Loucy (cell line): ENCODE measurements at regions not wholly inside any gene's neighbourhood (a gene's known extent, or its start where the extent isn't known, plus 50 kb on each side); places are given as distances from the start of the nearest gene placed in this dataset.
"Not testable (repeated sequence)": the region's sequence is repeated elsewhere in the genome, so short reads cannot be mapped to it uniquely, and the experiment has no call there.

Source experiments
- H2AFZ ChIP-seq: fragments of 200-600 bp; sonication (generic); 2 replicates; pipeline ENCODE4 v1.6.0; 2016; ENCODE audit warnings: antibody characterized with exemption, mild to moderate bottlenecking, low read length, moderate library complexity
- H3F3A ChIP-seq: fragments of 200-600 bp; 2 replicates; pipeline ENCODE4 v1.6.0; 2016; ENCODE audit warnings: antibody characterized with exemption, low read depth, mild to moderate bottlenecking
- H3K27me3 ChIP-seq: fragments of 200-600 bp; sonication (generic); 2 replicates; pipeline ENCODE4 v1.6.1; 2014; ENCODE audit warnings: low read length, mild to moderate bottlenecking; ENCODE audit not compliant: insufficient read depth, poor library complexity, severe bottlenecking
- H3K36me3 ChIP-seq: fragments of 200-600 bp; sonication (generic); 2 replicates; pipeline ENCODE4 v1.6.1; 2016; ENCODE audit warnings: low read length; ENCODE audit not compliant: insufficient read depth
- H3K4me1 ChIP-seq: fragments of 200-600 bp; sonication (generic); 2 replicates; pipeline ENCODE4 v1.5.1; 2014; ENCODE audit warnings: low read length, mild to moderate bottlenecking; ENCODE audit not compliant: insufficient read depth, poor library complexity, severe bottlenecking
- H3K4me2 ChIP-seq: fragments of 200-600 bp; sonication (generic); 2 replicates; pipeline ENCODE4 v1.6.0; 2014; ENCODE audit warnings: antibody characterized with exemption, low read length, low read depth, mild to moderate bottlenecking; ENCODE audit not compliant: poor library complexity, severe bottlenecking
- H3K4me3 ChIP-seq: fragments of 200-600 bp; sonication (generic); 2 replicates; pipeline ENCODE4 v1.5.1; 2014; ENCODE audit warnings: low read length, mild to moderate bottlenecking, mixed read lengths; ENCODE audit not compliant: poor library complexity, severe bottlenecking
- H3K79me2 ChIP-seq: fragments of 200-600 bp; sonication (generic); 2 replicates; pipeline ENCODE4 v1.6.1; 2014; ENCODE audit warnings: low read length; ENCODE audit not compliant: insufficient read depth
- H3K9ac ChIP-seq: fragments of 200-600 bp; sonication (generic); 2 replicates; pipeline ENCODE4 v1.6.0; 2014; ENCODE audit warnings: mild to moderate bottlenecking, low read depth, low read length, moderate library complexity; ENCODE audit not compliant: poor library complexity, severe bottlenecking
- H3K9me2 ChIP-seq: fragments of 200-600 bp; sonication (generic); replicated peaks from 2 replicates; pipeline ENCODE4 v1.6.1; 2016; ENCODE audit warnings: low read depth, low read length, mixed read lengths
- H3K9me3 ChIP-seq: fragments of 200-600 bp; sonication (generic); 2 replicates; pipeline ENCODE4 v1.6.1; 2014; ENCODE audit warnings: mild to moderate bottlenecking, antibody characterized with exemption, low read length, low read depth; ENCODE audit not compliant: insufficient read depth
- H4K20me1 ChIP-seq: fragments of 200-600 bp; sonication (generic); 2 replicates; pipeline ENCODE4 v1.6.0; 2014; ENCODE audit warnings: antibody characterized with exemption, low read length, mild to moderate bottlenecking; ENCODE audit not compliant: insufficient read depth, poor library complexity, severe bottlenecking
- EZH2phosphoT487 ChIP-seq: fragments of 200-600 bp; IDR thresholded peaks from 2 replicates; pipeline ENCODE4 v1.6.1; 2018; ENCODE audit warnings: antibody characterized with exemption, mild to moderate bottlenecking, moderate library complexity, borderline replicate concordance
- TF ChIP-seq, protein P1 (sequence below): fragments of 200-600 bp; sonication (generic); conservative IDR thresholded peaks from 2 replicates; pipeline ENCODE4 v1.5.1; 2014; ENCODE audit warnings: mild to moderate bottlenecking, antibody characterized with exemption, low read length

DNA sequence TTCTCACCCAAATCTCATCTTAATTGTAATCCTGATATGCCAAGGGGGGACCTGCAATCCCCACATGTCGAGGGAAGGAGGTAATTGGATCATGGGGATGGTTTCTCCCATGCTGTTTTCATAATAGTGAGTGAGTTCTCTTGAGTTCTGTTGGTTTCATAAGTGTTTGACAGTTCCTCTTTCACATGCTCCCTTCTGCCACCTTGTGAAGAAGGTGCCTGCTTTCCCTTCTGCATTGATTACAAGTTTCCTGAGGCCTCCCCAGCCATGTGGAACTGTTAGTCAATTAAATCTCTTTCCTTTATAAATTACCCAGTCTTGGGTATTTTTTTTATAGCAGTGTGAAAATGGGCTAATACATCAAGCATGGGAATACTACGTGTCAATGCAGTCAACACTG lies 925.0 kb upstream of the MAN1A1 start:
- no peak for TF ChIP-seq EZH2phosphoT487
- TF ChIP-seq, protein P1, sequence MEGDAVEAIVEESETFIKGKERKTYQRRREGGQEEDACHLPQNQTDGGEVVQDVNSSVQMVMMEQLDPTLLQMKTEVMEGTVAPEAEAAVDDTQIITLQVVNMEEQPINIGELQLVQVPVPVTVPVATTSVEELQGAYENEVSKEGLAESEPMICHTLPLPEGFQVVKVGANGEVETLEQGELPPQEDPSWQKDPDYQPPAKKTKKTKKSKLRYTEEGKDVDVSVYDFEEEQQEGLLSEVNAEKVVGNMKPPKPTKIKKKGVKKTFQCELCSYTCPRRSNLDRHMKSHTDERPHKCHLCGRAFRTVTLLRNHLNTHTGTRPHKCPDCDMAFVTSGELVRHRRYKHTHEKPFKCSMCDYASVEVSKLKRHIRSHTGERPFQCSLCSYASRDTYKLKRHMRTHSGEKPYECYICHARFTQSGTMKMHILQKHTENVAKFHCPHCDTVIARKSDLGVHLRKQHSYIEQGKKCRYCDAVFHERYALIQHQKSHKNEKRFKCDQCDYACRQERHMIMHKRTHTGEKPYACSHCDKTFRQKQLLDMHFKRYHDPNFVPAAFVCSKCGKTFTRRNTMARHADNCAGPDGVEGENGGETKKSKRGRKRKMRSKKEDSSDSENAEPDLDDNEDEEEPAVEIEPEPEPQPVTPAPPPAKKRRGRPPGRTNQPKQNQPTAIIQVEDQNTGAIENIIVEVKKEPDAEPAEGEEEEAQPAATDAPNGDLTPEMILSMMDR, result no peak
- H3K9me3 ChIP-seq, result no peaks in the 10 kb centered on the region
- H4K20me1 ChIP-seq, result no peaks in the 10 kb centered on the region
- H2AFZ ChIP-seq, result no peak overlapping the region
- H3K4me1 ChIP-seq, result no peaks in the 10 kb centered on the region
- no peak overlapping the region for H3K4me2 ChIP-seq
- no peaks in the 10 kb centered on the region for H3F3A ChIP-seq
- no peaks in the 10 kb centered on the region; the same call in 1 of the 2 replicates for H3K9me2 ChIP-seq
- no peaks in the 10 kb centered on the region for H3K27me3 ChIP-seq
- H3K79me2 ChIP-seq, result no peaks in the 10 kb centered on the region
- H3K9ac ChIP-seq, result no peak overlapping the region
- no peak overlapping the region for H3K4me3 ChIP-seq
- no peaks in the 10 kb centered on the region for H3K36me3 ChIP-seq

DNA sequence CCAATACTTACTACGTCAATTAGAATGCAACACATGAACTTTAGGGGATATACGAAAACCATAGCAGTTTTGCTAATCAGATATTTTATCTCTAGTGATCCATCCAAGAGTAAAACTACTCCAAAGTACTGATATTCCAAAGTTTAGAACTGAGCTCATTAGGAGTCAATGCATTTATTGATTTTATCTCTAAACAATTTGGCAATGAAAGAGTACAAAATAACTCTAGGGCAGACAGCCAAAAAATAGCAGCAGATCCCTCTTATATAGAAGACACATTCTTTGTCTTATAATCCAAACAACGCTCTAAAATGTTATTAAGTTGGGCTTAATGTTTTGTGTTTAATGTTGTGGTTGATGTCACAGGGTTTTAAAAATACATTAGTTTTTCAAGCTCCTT lies 923.9 kb upstream of the MAN1A1 start:
- no peaks in the 10 kb centered on the region for H3K9me3 ChIP-seq
- no peaks in the 10 kb centered on the region for H3K4me1 ChIP-seq
- no peaks in the 10 kb centered on the region for H3K27me3 ChIP-seq
- TF ChIP-seq, protein P1, result no peak
- TF ChIP-seq EZH2phosphoT487, result no peak
- no peaks in the 10 kb centered on the region for H3F3A ChIP-seq
- no peak overlapping the region for H3K4me3 ChIP-seq
- H3K9me2 ChIP-seq, result no peaks in the 10 kb centered on the region; the same call in 1 of the 2 replicates
- H3K9ac ChIP-seq, result no peak overlapping the region
- no peak overlapping the region for H2AFZ ChIP-seq
- H4K20me1 ChIP-seq, result no peaks in the 10 kb centered on the region
- H3K36me3 ChIP-seq, result no peaks in the 10 kb centered on the region
- H3K4me2 ChIP-seq, result no peak overlapping the region
- no peaks in the 10 kb centered on the region for H3K79me2 ChIP-seq

DNA sequence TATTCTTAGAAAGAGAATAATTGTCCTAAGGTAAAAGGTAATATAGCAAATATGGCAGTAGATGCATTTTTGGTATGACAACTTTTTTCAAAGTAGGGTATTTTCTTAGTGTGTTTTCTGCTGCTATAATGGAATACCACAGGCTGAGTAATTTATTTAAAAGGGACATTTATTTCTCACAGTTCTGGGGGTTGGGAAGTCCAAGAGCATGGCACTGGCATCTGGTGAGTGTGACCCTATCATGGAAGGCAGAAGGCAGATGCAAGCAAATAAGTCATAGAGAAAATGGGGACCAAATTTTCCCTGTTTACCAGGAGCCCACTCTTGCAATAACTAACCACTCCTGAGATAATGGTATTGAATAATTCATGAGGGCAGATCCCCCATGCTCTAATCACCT lies 922.5 kb upstream of the MAN1A1 start:
- no peaks in the 10 kb centered on the region for H3K4me1 ChIP-seq
- no peak overlapping the region for H3K9ac ChIP-seq
- no peaks in the 10 kb centered on the region for H3K36me3 ChIP-seq
- no peak overlapping the region for H2AFZ ChIP-seq
- H3K9me2 ChIP-seq, result no peaks in the 10 kb centered on the region; the same call in 1 of the 2 replicates
- no peaks in the 10 kb centered on the region for H3K27me3 ChIP-seq
- TF ChIP-seq, protein P1, result no peak
- no peak for TF ChIP-seq EZH2phosphoT487
- no peaks in the 10 kb centered on the region for H3K9me3 ChIP-seq
- H4K20me1 ChIP-seq, result no peaks in the 10 kb centered on the region
- H3K79me2 ChIP-seq, result no peaks in the 10 kb centered on the region
- no peak overlapping the region for H3K4me3 ChIP-seq
- no peak overlapping the region for H3K4me2 ChIP-seq
- H3F3A ChIP-seq, result no peaks in the 10 kb centered on the region

DNA sequence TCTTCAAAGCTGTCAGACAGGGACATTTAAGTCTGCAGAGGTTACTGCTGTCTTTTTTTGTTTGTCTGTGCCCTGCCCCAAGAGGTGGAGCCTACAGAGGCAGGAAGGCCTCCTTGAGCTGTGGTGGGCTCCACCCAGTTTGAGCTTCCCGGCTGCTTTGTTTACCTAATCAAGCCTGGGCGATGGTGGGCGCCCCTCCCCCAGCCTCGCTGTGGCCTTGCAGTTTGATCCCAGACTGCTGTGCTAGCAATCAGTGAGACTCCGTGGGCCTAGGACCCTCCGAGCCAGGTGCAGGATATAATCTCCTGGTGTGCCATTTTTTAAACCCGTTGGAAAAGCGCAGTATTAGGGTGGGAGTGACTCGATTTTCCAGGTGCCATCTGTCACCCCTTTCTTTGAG lies 918.7 kb upstream of the MAN1A1 start:
- H2AFZ ChIP-seq, H3F3A ChIP-seq, H4K20me1 ChIP-seq, H3K9me3 ChIP-seq, H3K9ac ChIP-seq, H3K4me3 ChIP-seq, H3K79me2 ChIP-seq, H3K4me2 ChIP-seq, H3K36me3 ChIP-seq, H3K4me1 ChIP-seq, H3K9me2 ChIP-seq, H3K27me3 ChIP-seq: not testable (repeated sequence)
